GM12873 (cell line): ENCODE measurements at regions not wholly inside any gene's neighbourhood (a gene's known extent, or its start where the extent isn't known, plus 50 kb on each side); places are given as distances from the start of the nearest gene placed in this dataset.

Experiments used
- CTCF ChIP-seq: IDR thresholded peaks from 2 replicates; pipeline ENCODE4 v1.5.1; 2012; ENCODE audit warnings: low read depth, mild to moderate bottlenecking, moderate library complexity, low read length, control low read depth; ENCODE audit not compliant: insufficient read depth; ENCODE audit errors: missing control alignments

DNA sequence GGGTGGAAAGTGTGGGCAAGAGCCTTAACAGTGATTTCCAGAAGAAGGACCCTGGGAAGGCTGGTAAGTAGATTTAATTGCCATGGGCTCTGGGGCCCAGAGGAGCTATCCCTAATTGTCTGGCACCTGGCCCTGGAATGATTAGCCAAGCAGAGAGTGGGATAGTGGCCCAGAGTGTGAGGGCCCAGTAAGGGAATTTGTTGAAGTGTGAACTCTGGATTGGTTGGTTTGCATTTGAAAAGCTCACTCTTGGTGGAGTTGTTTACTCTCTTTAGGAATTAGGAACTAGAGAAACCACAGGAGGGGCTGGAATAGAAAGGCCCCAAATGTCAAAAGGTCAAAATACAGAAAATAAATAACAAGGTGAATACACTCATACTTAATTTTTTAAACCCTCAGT, 207.1 kb downstream of the GABRG2 start:
- no peak for TF ChIP-seq CTCF

DNA sequence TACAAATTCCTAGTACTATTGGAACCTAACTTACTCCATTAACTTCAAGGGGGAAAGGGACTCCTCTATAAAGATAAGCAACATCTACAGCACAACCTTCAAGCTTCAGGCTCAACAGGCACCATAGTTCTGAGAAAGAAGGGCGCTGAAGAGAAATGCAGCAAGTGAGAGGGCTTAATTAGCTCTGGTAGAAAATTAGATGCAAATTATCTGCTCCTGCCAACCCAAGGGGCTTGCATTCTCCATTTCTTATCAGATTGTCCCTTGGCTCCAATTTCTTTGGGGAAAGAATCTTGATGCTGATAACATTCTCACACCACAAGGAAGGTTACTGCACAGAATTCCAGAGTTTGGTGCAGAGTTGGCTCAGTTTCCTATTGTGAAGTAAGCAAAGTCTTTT, 214.6 kb downstream of the GABRG2 start:
- TF ChIP-seq CTCF, result no peak

- no peak for TF ChIP-seq CTCF
Measured at GRCh38 chr5:162283609-162284008, 216.0 kb downstream of the GABRG2 start.

- no peak for TF ChIP-seq CTCF
Measured at GRCh38 chr5:162288647-162289296, 221.2 kb downstream of the GABRG2 start.

DNA sequence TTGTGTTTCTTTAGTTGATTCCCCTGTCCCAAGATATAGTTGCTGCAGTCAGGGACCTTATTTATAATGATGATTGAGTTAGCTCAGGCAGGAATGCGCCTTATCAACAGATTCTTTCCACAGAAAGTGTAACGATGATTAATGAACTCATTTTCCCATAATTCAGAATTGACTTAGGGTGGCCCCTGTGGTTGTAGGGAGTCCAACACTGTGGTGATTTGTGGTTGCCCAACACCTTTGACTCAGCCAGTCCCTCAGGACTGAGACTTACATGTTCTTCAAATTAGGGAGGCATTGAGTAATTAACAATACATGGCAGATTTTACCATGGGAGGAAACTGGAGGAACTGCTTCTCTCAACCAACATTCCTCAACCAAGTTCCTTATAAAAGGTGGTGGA, 221.9 kb downstream of the GABRG2 start:
- no peak for TF ChIP-seq CTCF

GRCh38 chr5:162299793-162300192, 232.2 kb downstream of the GABRG2 start:
- TF ChIP-seq CTCF, result no peak

GRCh38 chr5:162301356-162301755, 233.8 kb downstream of the GABRG2 start:
- no peak for TF ChIP-seq CTCF
